ENCODE measurements at regions not wholly inside any gene's neighbourhood (a gene's known extent, or its start where the extent isn't known, plus 50 kb on each side); places are given as distances from the start of the nearest gene placed in this dataset.

- TF ChIP-seq CTCF (conservative IDR thresholded peaks at IDR 0.05; ENCODE audit: low read length), result no peak
- TF ChIP-seq EZH2phosphoT487 (IDR thresholded peaks at IDR 0.05; ENCODE audit: borderline replicate concordance), result no peak
Observed at GRCh38 chr1:8198522-8198921, 119.4 kb upstream of the SLC45A1 start.

All from Loucy (cell line).